GM12878 (cell line): ENCODE measurements at regions not wholly inside any gene's neighbourhood (a gene's known extent, or its start where the extent isn't known, plus 50 kb on each side); places are given as distances from the start of the nearest gene placed in this dataset.

Experiments used
- ATAC-seq: fragments of 200-7000 bp; cut with Tn5 transposase; 3 replicates; pipeline ENCODE4 v1.9.1; 2020; ENCODE audit warnings: mild to moderate bottlenecking, moderate library complexity
- BruUV-seq: library from RNA; stranded (reverse); fragments of 400-500 nt; replicated peaks from 2 replicates; lab custom pipeline; 2021; lab: Mats Ljungman, UMichigan
- CTCF ChIA-PET: fragments of 300-600 bp; sonication (Branson Sonifier 250); formaldehyde crosslinking; extraction: SDS; loops from one replicate; lab custom pipeline; 2021; ENCODE audit warnings: inconsistent platforms; lab: Yijun Ruan, JAX
- POLR2A ChIA-PET: fragments of 350-600 bp; formaldehyde crosslinking; extraction: SDS; loops from one replicate; lab custom pipeline; 2021; ENCODE audit warnings: inconsistent platforms; lab: Charles Lee
- RAD21 ChIA-PET: fragments of 300-600 bp; sonication (Branson Sonifier 250); formaldehyde crosslinking; loops from one replicate; lab custom pipeline; 2023; ENCODE audit warnings: antibody characterized with exemption; ENCODE audit not compliant: unreplicated experiment; lab: Charles Lee
- SMC1A ChIA-PET: fragments of 300-600 bp; sonication (Branson Sonifier 250); formaldehyde crosslinking; loops from one replicate; lab custom pipeline; 2023; ENCODE audit not compliant: unreplicated experiment, uncharacterized antibody; lab: Charles Lee
- DNase-seq: peaks from one replicate; pipeline ENCODE4 v3.0.0-alpha.2; 2011; ENCODE audit warnings: low read depth, low spot score
- FAIRE-seq: peaks from 3 replicates; lab custom pipeline; 2011; peaks lifted over from hg19 to GRCh38; lab: Jason Lieb, UNC
- H2AFZ ChIP-seq: 2 replicates; pipeline ENCODE4 v1.6.0; 2011; ENCODE audit warnings: low read depth, low read length, control low read depth; ENCODE audit not compliant: control insufficient read depth
- H3K27ac ChIP-seq: 2 replicates; pipeline ENCODE4 v1.5.1; 2011; ENCODE audit warnings: control low read depth; ENCODE audit not compliant: control insufficient read depth, insufficient read depth
- H3K27me3 ChIP-seq, 2 experiments: replicated peaks in 1 of 2; 2 replicates each; pipeline versions ENCODE4 v1.6.0 to v1.6.1; 2011; ENCODE audit warnings: low read length in 1 of 2; ENCODE audit not compliant: control insufficient read depth in 2 of 2, insufficient read depth in 2 of 2
- H3K36me3 ChIP-seq, 2 experiments: 2 replicates each; pipeline ENCODE4 v1.5.1; 2011; ENCODE audit warnings: low read length in 1 of 2; ENCODE audit not compliant: control insufficient read depth in 2 of 2, insufficient read depth in 2 of 2
- H3K4me1 ChIP-seq: 2 replicates; pipeline ENCODE4 v1.6.1; 2011; ENCODE audit warnings: mild to moderate bottlenecking, low read length, moderate library complexity, mixed read lengths; ENCODE audit not compliant: control insufficient read depth, insufficient read depth
- H3K4me2 ChIP-seq: 2 replicates; pipeline ENCODE4 v1.6.0; 2011; ENCODE audit warnings: control low read depth; ENCODE audit not compliant: control insufficient read depth, insufficient read depth
- H3K4me3 ChIP-seq: fragments of 200-600 bp; sonication (generic); 2 replicates; pipeline ENCODE4 v1.5.1; 2016
- H3K79me2 ChIP-seq: 2 replicates; pipeline ENCODE4 v1.6.0; 2011; ENCODE audit warnings: low read length; ENCODE audit not compliant: control insufficient read depth, insufficient read depth
- H3K9ac ChIP-seq: 2 replicates; pipeline ENCODE4 v1.8.0; 2011; ENCODE audit warnings: low read length, control low read depth, mixed read lengths; ENCODE audit not compliant: control insufficient read depth, insufficient read depth
- H3K9me3 ChIP-seq: replicated peaks from 3 replicates; pipeline ENCODE4 v1.5.1; 2011; ENCODE audit warnings: mild to moderate bottlenecking, low read length; ENCODE audit not compliant: control insufficient read depth, insufficient read depth
- H4K20me1 ChIP-seq: 2 replicates; pipeline ENCODE4 v1.6.0; 2011; ENCODE audit not compliant: control insufficient read depth, insufficient read depth
- EP300 ChIP-seq, 2 experiments: fragments of 150-350 bp in 1 of 2; IDR thresholded peaks; 2 replicates each; pipeline ENCODE4 v1.6.1; 2011 to 2012; ENCODE audit warnings: low read depth in 2 of 2, low read length in 2 of 2, borderline replicate concordance in 1 of 2, improper control_type of control experiment in 1 of 2, inconsistent platforms in 1 of 2; ENCODE audit not compliant: control insufficient read depth in 1 of 2
- EZH2 ChIP-seq: IDR thresholded peaks from 2 replicates; pipeline ENCODE4 v1.6.1; 2012; ENCODE audit warnings: low read depth, mild to moderate bottlenecking, control low read depth, inconsistent platforms, low read length, borderline replicate concordance; ENCODE audit not compliant: control insufficient read depth
- FOXK2 ChIP-seq: fragments of 450-650 bp; IDR thresholded peaks from 2 replicates; pipeline ENCODE4 v1.6.1; 2017; ENCODE audit warnings: mild to moderate bottlenecking, moderate library complexity
- HDAC2 ChIP-seq: fragments of 200-600 bp; sonication (generic); IDR thresholded peaks from 2 replicates; pipeline ENCODE4 v1.6.1; 2017
- NBN ChIP-seq: fragments of 450-650 bp; IDR thresholded peaks from 2 replicates; pipeline ENCODE4 v1.6.1; 2016
- NR2F1 ChIP-seq: fragments of 450-650 bp; conservative IDR thresholded peaks from 2 replicates; pipeline ENCODE4 v1.6.1; 2017; ENCODE audit warnings: mild to moderate bottlenecking
- RELA ChIP-seq: fragments of 450-650 bp; IDR thresholded peaks from 2 replicates; pipeline ENCODE4 v1.8.0; 2014; ENCODE audit warnings: borderline replicate concordance; ENCODE audit not compliant: partially characterized antibody
- RELB ChIP-seq: fragments of 450-650 bp; IDR thresholded peaks from 2 replicates; pipeline ENCODE4 v1.6.1; 2017; ENCODE audit warnings: low read depth, mild to moderate bottlenecking, moderate library complexity
- RFX5 ChIP-seq: IDR thresholded peaks from 2 replicates; pipeline ENCODE4 v1.6.1; 2011; ENCODE audit warnings: low read depth, low read length, improper control_type of control experiment
- STAT3 ChIP-seq: IDR thresholded peaks from 2 replicates; pipeline ENCODE4 v1.6.1; 2011; ENCODE audit warnings: low read depth, low read length, improper control_type of control experiment
- ZNF592 ChIP-seq: fragments of 450-650 bp; IDR thresholded peaks from 2 replicates; pipeline ENCODE4 v1.6.1; 2017; ENCODE audit warnings: mild to moderate bottlenecking, moderate library complexity
- ZSCAN29 ChIP-seq: fragments of 450-650 bp; IDR thresholded peaks from 2 replicates; pipeline ENCODE4 v1.6.1; 2017; ENCODE audit warnings: mild to moderate bottlenecking, moderate library complexity
- WGBS: methylation state at CpG from one replicate; pipeline ENCODE4 v1.1.6; 2016; ENCODE audit warnings: low lambda C conversion rate; ENCODE audit not compliant: insufficient replicate concordance, insufficient coverage; ENCODE audit errors: missing lambda C conversion rate; 5-methylcytosine and 5-hydroxymethylcytosine counted together
- in situ Hi-C: fragments of 300-500 bp; cut with MboI; formaldehyde crosslinking; loops from 9 replicates; pipeline ENCODE4 v1.14.3; 2018; ENCODE audit warnings: mixed read lengths
- intact Hi-C: fragments of 100-400 bp; cut with micrococcal nuclease; formaldehyde crosslinking; loops from one replicate; pipeline ENCODE4 v1.14.2; 2022; ENCODE audit not compliant: unreplicated experiment
- TF ChIP-seq, protein P1 (sequence below): fragments of 450-650 bp; IDR thresholded peaks from 2 replicates; pipeline ENCODE4 v1.6.1; 2016; ENCODE audit warnings: mild to moderate bottlenecking

GRCh38 chrX:99095965-99096635 is 1314.0 kb downstream of the PCDH19 start (continued):
- TF ChIP-seq RELB = no peak
- TF ChIP-seq FOXK2 = no peak
- no peak for TF ChIP-seq NBN
- no peak for TF ChIP-seq ZSCAN29
- TF ChIP-seq ZNF592 = no peak

DNA sequence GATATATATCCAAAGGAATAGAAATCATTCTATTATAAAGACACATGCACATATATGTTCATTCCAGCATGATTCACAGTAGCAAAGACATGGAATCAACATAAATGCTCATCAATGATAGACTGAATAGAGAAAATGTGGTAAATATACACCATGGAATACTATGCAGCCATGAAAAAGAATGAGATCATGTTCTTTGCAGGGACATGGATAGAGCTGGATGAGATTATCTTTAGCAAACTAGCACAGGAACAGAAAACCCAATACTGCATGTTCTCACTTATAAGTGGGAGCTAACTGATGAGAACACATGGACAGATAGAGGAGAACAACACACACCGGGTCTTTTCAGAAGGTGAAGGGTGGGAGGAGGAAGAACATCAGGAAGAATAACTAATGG is 1318.6 kb downstream of the PCDH19 start:
- no peaks in the 10 kb centered on the region for H3K4me1 ChIP-seq
- no peaks in the 10 kb centered on the region for H3K36me3 ChIP-seq
- H2AFZ ChIP-seq = no peak overlapping the region
- DNase-seq (no peak), FAIRE-seq (no peak), ATAC-seq (no peak)
- SMC1A ChIA-PET = no interaction called here
- CTCF ChIA-PET = no interaction called here
- no peaks in the 10 kb centered on the region for H3K79me2 ChIP-seq
- TF ChIP-seq EZH2 = no peak
- no peak for TF ChIP-seq RELA
- no peak for TF ChIP-seq NR2F1
- TF ChIP-seq HDAC2 = no peak
- no peak for TF ChIP-seq RFX5
- no peak for TF ChIP-seq STAT3
- TF ChIP-seq EP300 (IDR thresholded peaks at IDR 0.05; ENCODE audit: borderline replicate concordance in 1 of 2, control insufficient read depth in 1 of 2, low read depth in 2 of 2, low read length in 2 of 2) = no peak
- TF ChIP-seq, protein P1, sequence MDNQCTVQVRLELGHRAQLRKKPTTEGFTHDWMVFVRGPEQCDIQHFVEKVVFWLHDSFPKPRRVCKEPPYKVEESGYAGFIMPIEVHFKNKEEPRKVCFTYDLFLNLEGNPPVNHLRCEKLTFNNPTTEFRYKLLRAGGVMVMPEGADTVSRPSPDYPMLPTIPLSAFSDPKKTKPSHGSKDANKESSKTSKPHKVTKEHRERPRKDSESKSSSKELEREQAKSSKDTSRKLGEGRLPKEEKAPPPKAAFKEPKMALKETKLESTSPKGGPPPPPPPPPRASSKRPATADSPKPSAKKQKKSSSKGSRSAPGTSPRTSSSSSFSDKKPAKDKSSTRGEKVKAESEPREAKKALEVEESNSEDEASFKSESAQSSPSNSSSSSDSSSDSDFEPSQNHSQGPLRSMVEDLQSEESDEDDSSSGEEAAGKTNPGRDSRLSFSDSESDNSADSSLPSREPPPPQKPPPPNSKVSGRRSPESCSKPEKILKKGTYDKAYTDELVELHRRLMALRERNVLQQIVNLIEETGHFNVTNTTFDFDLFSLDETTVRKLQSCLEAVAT = no peak
- H3K9ac ChIP-seq = no peak overlapping the region
- WGBS = 38% methylated on average over 1 of the region's 1 CpG
- no peaks in the 10 kb centered on the region for H4K20me1 ChIP-seq
- BruUV-seq = no TSS peak
- intact Hi-C loops = no loop called here
- no peak overlapping the region for H3K4me3 ChIP-seq
- in situ Hi-C loops = no loop called here
- POLR2A ChIA-PET = no interaction called here
- H3K27me3 ChIP-seq = no peaks in the 10 kb centered on the region
- no peak overlapping the region for H3K4me2 ChIP-seq
- no peak overlapping the region for H3K27ac ChIP-seq
- H3K9me3 ChIP-seq = no peaks in the 10 kb centered on the region
- RAD21 ChIA-PET = no interaction called here
